ENCODE measurements at regions not wholly inside any gene's neighbourhood (a gene's known extent, or its start where the extent isn't known, plus 50 kb on each side); places are given as distances from the start of the nearest gene placed in this dataset.
A peak's percentile ranks its signal among the peaks of the same experiment; 100 is the strongest.

DNA sequence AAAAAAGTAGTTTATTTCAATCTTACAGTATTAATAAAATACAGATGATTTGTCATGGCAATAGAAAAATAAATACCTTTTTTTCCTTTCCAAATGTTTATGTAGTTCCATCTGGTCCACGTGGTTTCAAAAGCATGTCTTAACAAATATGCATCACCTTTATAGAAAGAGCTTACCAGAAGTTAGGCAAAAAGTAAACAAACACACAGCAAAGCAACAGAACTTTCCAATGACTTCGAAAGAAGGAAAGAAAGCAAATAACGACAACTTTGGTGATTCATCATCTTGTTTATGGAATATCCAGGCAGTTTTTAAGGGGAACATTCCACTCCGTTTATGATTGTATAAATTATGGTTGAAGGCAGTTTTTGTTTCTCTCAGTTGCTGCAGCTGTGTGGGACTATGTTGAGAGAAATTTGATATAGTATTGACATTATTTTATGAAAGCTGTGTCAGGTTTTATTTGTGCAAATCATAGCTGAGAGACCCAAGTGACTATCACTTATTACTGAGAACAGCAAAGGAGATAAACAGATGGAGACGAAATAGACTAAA, 203.1 kb downstream of the CDC14C start:
- no peak overlapping the region for H3K23ac ChIP-seq (ENCODE audit: low read depth, low read length, poor library complexity)
- H2BK15ac ChIP-seq (ENCODE audit: low read length) = no peak overlapping the region
- H3K9me3 ChIP-seq (replicated peaks in 1 of 2; ENCODE audit: control insufficient read depth in 2 of 2, insufficient read depth in 1 of 2, low read depth in 1 of 2, low read length in 2 of 2) = no peaks in the 10 kb centered on the region
- no peaks in the 10 kb centered on the region for H3K27me3 ChIP-seq (ENCODE audit: control insufficient read depth in 3 of 3, insufficient read depth in 3 of 3, low read depth in 1 of 3, low read length in 3 of 3)
- no peak overlapping the region for H3K27ac ChIP-seq (replicated peaks; ENCODE audit: low read length)
- peaks cover 4 to 5% of the 10 kb centered on the region in 2 donors for H3K4me1 ChIP-seq (ENCODE audit: control insufficient read depth in 2 of 2, insufficient read depth in 1 of 2, low read depth in 1 of 2, low read length in 2 of 2)
- H2BK120ac ChIP-seq (ENCODE audit: low read depth, low read length) = no peak overlapping the region
- no peak overlapping the region for H3K4me2 ChIP-seq (ENCODE audit: insufficient read depth, low read length, poor library complexity, severe bottlenecking)
- no peak overlapping the region for H2AK5ac ChIP-seq (ENCODE audit: low read depth, low read length)
- DNase-seq (ENCODE audit: low spot score) = no peak
- H3K4ac ChIP-seq (ENCODE audit: low read length) = no peak overlapping the region
- no peak overlapping the region for H2AFZ ChIP-seq (ENCODE audit: low read length)
- H3K14ac ChIP-seq (ENCODE audit: low read length) = no peak overlapping the region
- H3K4me3 ChIP-seq (ENCODE audit: low read length in 2 of 2) = no peak overlapping the region
- H3K18ac ChIP-seq (ENCODE audit: low read length) = no peak overlapping the region
- no CpG with 5 or more reads among the region's 5 CpGs for WGBS, 2 donors (ENCODE audit: extremely low coverage in 2 of 2, insufficient read length in 2 of 2, insufficient replicate concordance in 1 of 2)
- H3K79me1 ChIP-seq (ENCODE audit: low read depth, low read length) = no peaks in the 10 kb centered on the region
- no peak overlapping the region for H2BK5ac ChIP-seq (ENCODE audit: low read length)
- H3K36me3 ChIP-seq (replicated peaks in 1 of 2; ENCODE audit: control insufficient read depth in 2 of 2, insufficient read depth in 2 of 2, low read length in 2 of 2) = no peaks in the 10 kb centered on the region
- H4K8ac ChIP-seq (ENCODE audit: low read depth, low read length) = no peak overlapping the region
- no peak overlapping the region for H4K91ac ChIP-seq (ENCODE audit: low read depth, low read length, poor library complexity)
- no peak overlapping the region for H2BK12ac ChIP-seq (ENCODE audit: low read length)
- no peak overlapping the region for H3K9ac ChIP-seq (ENCODE audit: low read depth, low read length, poor library complexity)

DNA sequence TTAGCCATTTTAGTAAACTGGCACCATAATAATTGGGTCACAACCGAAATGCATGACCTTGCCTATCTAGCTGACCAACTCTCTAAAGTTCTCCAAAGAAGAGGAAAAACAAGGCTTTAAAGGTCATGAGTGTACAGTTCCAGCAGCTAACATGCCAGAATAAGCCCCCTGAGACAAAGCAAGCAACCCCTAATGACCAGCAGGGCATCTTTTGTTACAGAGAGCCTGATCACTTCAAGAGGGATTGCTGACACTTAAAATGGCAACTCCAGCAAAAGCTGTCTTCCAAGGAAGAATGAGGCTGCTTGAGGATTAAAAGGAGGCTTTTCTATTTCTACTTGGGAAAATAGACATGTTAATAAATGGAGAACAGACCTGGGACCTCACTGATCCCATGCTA, 213.6 kb downstream of the CDC14C start:
- Histone ChIP-seq H3K36me3 (replicated peaks in 1 of 2; ENCODE audit: control insufficient read depth in 2 of 2, insufficient read depth in 2 of 2, low read length in 2 of 2) (no peaks in the 10 kb centered on the region), H4K8ac (ENCODE audit: low read depth, low read length) (no peak overlapping the region), H2BK15ac (ENCODE audit: low read length) (no peak overlapping the region), H3K4me3 (ENCODE audit: low read length in 2 of 2) (no peak overlapping the region), H2AFZ (ENCODE audit: low read length) (peak overlapping the region; percentile 23), H3K23ac (ENCODE audit: low read depth, low read length, poor library complexity) (no peak overlapping the region), H2AK5ac (ENCODE audit: low read depth, low read length) (no peak overlapping the region), H3K27me3 (ENCODE audit: control insufficient read depth in 3 of 3, insufficient read depth in 3 of 3, low read depth in 1 of 3, low read length in 3 of 3) (no peaks in the 10 kb centered on the region), H2BK120ac (ENCODE audit: low read depth, low read length) (no peak overlapping the region), H3K9me3 (replicated peaks in 1 of 2; ENCODE audit: control insufficient read depth in 2 of 2, insufficient read depth in 1 of 2, low read depth in 1 of 2, low read length in 2 of 2) (no peaks in the 10 kb centered on the region), H3K27ac (replicated peaks; ENCODE audit: low read length) (peak overlapping the region; percentile 74), H3K79me1 (ENCODE audit: low read depth, low read length) (no peaks in the 10 kb centered on the region), H3K14ac (ENCODE audit: low read length) (no peak overlapping the region), H3K4me2 (ENCODE audit: insufficient read depth, low read length, poor library complexity, severe bottlenecking) (no peak overlapping the region), H2BK5ac (ENCODE audit: low read length) (no peak overlapping the region), H3K18ac (ENCODE audit: low read length) (no peak overlapping the region), H3K9ac (ENCODE audit: low read depth, low read length, poor library complexity) (no peak overlapping the region), H2BK12ac (ENCODE audit: low read length) (no peak overlapping the region), H3K4ac (ENCODE audit: low read length) (no peak overlapping the region), H3K4me1 (ENCODE audit: control insufficient read depth in 2 of 2, insufficient read depth in 1 of 2, low read depth in 1 of 2, low read length in 2 of 2) (peaks cover 4 to 5% of the 10 kb centered on the region in 2 donors), H4K91ac (ENCODE audit: low read depth, low read length, poor library complexity) (no peak overlapping the region)
- WGBS, 2 donors (ENCODE audit: extremely low coverage in 2 of 2, insufficient read length in 2 of 2, insufficient replicate concordance in 1 of 2) = no CpG with 5 or more reads among the region's 1 CpG
- peak; percentile 57 for DNase-seq (ENCODE audit: low spot score)

DNA sequence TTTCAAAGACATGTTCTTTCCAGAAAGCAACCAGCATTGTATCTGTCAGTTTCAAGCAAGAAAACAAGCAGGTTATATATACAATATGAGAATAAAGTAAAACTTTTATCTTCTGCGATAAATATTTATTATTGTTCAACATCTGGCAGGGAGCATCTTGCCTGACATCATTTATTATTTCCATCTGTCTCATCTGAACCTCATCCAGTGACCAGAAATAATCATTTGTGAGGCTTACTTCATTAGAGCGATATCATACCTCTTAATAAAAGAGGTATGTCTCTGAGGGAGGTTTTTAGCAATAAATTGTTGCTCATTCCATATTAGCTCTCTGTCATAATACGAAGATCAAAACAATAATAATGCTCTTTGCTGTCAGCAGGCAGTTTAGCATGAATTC, 226.1 kb downstream of the CDC14C start:
- peaks cover 0 to 1% of the 10 kb centered on the region in 2 donors for H3K4me1 ChIP-seq (ENCODE audit: control insufficient read depth in 2 of 2, insufficient read depth in 1 of 2, low read depth in 1 of 2, low read length in 2 of 2)
- H4K8ac ChIP-seq (ENCODE audit: low read depth, low read length) = no peak overlapping the region
- no peak overlapping the region for H2BK120ac ChIP-seq (ENCODE audit: low read depth, low read length)
- H2BK15ac ChIP-seq (ENCODE audit: low read length) = no peak overlapping the region
- no peak overlapping the region for H3K23ac ChIP-seq (ENCODE audit: low read depth, low read length, poor library complexity)
- H3K79me1 ChIP-seq (ENCODE audit: low read depth, low read length) = no peaks in the 10 kb centered on the region
- no peak overlapping the region for H2AFZ ChIP-seq (ENCODE audit: low read length)
- no peak overlapping the region for H3K4ac ChIP-seq (ENCODE audit: low read length)
- no peak overlapping the region for H2BK5ac ChIP-seq (ENCODE audit: low read length)
- no peak overlapping the region for H3K4me3 ChIP-seq (ENCODE audit: low read length in 2 of 2)
- H3K18ac ChIP-seq (ENCODE audit: low read length) = no peak overlapping the region
- no peak overlapping the region for H3K4me2 ChIP-seq (ENCODE audit: insufficient read depth, low read length, poor library complexity, severe bottlenecking)
- no peak overlapping the region for H4K91ac ChIP-seq (ENCODE audit: low read depth, low read length, poor library complexity)
- H3K27ac ChIP-seq (replicated peaks; ENCODE audit: low read length) = no peak overlapping the region
- no peaks in the 10 kb centered on the region for H3K36me3 ChIP-seq (replicated peaks in 1 of 2; ENCODE audit: control insufficient read depth in 2 of 2, insufficient read depth in 2 of 2, low read length in 2 of 2)
- no CpG with 5 or more reads among the region's 3 CpGs for WGBS, 2 donors (ENCODE audit: extremely low coverage in 2 of 2, insufficient read length in 2 of 2, insufficient replicate concordance in 1 of 2)
- H3K14ac ChIP-seq (ENCODE audit: low read length) = no peak overlapping the region
- H3K9me3 ChIP-seq (replicated peaks in 1 of 2; ENCODE audit: control insufficient read depth in 2 of 2, insufficient read depth in 1 of 2, low read depth in 1 of 2, low read length in 2 of 2) = no peaks in the 10 kb centered on the region
- H2BK12ac ChIP-seq (ENCODE audit: low read length) = no peak overlapping the region
- H2AK5ac ChIP-seq (ENCODE audit: low read depth, low read length) = no peak overlapping the region
- no peak for DNase-seq (ENCODE audit: low spot score)
- H3K9ac ChIP-seq (ENCODE audit: low read depth, low read length, poor library complexity) = no peak overlapping the region
- H3K27me3 ChIP-seq (ENCODE audit: control insufficient read depth in 3 of 3, insufficient read depth in 3 of 3, low read depth in 1 of 3, low read length in 3 of 3) = no peaks in the 10 kb centered on the region

DNA sequence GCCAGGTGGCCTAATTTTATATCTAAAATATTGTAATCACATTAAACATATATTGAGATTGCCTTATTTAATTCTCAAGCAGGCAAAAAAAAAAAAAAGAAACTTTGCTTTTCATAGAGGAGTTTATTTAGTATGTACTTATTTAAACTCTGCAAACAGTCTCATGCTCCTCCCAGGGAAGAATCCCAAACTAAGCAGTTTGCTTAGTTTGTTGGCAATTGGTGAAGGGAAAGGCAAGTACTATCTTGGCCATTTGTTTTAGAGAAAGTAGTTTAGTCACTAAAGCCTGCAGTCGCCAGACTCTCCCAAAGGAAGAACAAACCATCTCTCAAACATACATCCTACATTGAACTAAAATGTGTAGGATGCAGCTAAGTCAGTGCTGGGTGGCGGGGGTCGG, 226.8 kb downstream of the CDC14C start:
- Histone ChIP-seq H3K23ac (ENCODE audit: low read depth, low read length, poor library complexity) (no peak overlapping the region), H2AK5ac (ENCODE audit: low read depth, low read length) (no peak overlapping the region), H3K14ac (ENCODE audit: low read length) (no peak overlapping the region), H2BK12ac (ENCODE audit: low read length) (no peak overlapping the region), H2BK120ac (ENCODE audit: low read depth, low read length) (no peak overlapping the region), H2BK15ac (ENCODE audit: low read length) (no peak overlapping the region), H3K27me3 (ENCODE audit: control insufficient read depth in 3 of 3, insufficient read depth in 3 of 3, low read depth in 1 of 3, low read length in 3 of 3) (no peaks in the 10 kb centered on the region), H2BK5ac (ENCODE audit: low read length) (no peak overlapping the region), H3K9me3 (replicated peaks in 1 of 2; ENCODE audit: control insufficient read depth in 2 of 2, insufficient read depth in 1 of 2, low read depth in 1 of 2, low read length in 2 of 2) (no peaks in the 10 kb centered on the region), H3K4me2 (ENCODE audit: insufficient read depth, low read length, poor library complexity, severe bottlenecking) (no peak overlapping the region), H3K9ac (ENCODE audit: low read depth, low read length, poor library complexity) (no peak overlapping the region), H3K27ac (replicated peaks; ENCODE audit: low read length) (no peak overlapping the region), H3K4me1 (ENCODE audit: control insufficient read depth in 2 of 2, insufficient read depth in 1 of 2, low read depth in 1 of 2, low read length in 2 of 2) (peaks cover 0 to 1% of the 10 kb centered on the region in 2 donors), H3K4ac (ENCODE audit: low read length) (no peak overlapping the region), H4K8ac (ENCODE audit: low read depth, low read length) (no peak overlapping the region), H3K18ac (ENCODE audit: low read length) (no peak overlapping the region), H2AFZ (ENCODE audit: low read length) (no peak overlapping the region), H4K91ac (ENCODE audit: low read depth, low read length, poor library complexity) (no peak overlapping the region), H3K79me1 (ENCODE audit: low read depth, low read length) (no peaks in the 10 kb centered on the region), H3K4me3 (ENCODE audit: low read length in 2 of 2) (no peak overlapping the region), H3K36me3 (replicated peaks in 1 of 2; ENCODE audit: control insufficient read depth in 2 of 2, insufficient read depth in 2 of 2, low read length in 2 of 2) (no peaks in the 10 kb centered on the region)
- DNase-seq (ENCODE audit: low spot score) = no peak
- WGBS, 2 donors (ENCODE audit: extremely low coverage in 2 of 2, insufficient read length in 2 of 2, insufficient replicate concordance in 1 of 2) = no CpG with 5 or more reads among the region's 3 CpGs

All from neuronal stem cell (in vitro differentiated cells).